ENCODE measurements at regions not wholly inside any gene's neighbourhood (a gene's known extent, or its start where the extent isn't known, plus 50 kb on each side); places are given as distances from the start of the nearest gene placed in this dataset.
A peak's percentile ranks its signal among the peaks of the same experiment; 100 is the strongest.

DNA sequence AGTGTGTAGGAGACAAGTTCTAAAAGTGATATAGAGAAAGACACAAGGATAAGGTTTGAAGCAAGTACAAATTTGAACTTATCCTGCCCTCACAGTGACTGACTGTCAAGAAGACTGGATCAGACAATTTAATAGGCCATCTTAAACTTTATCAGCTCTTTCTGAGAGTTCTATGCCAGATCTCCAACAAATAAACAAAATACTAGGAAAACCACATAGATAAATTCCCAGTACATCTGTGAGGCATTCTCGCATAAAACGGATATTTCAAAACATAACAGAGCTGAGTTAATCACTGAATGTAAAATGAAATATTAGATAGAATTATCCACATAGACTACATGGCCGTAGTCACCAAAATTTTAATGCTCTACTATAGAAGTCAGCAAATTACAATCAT, 120.9 kb upstream of the LUZP2 start:
- DNase-seq (ENCODE audit: low read depth in 2 of 2): no peak
- no peak for TF ChIP-seq CTCF (IDR thresholded peaks at IDR 0.05; ENCODE audit: low read depth, low read length)

DNA sequence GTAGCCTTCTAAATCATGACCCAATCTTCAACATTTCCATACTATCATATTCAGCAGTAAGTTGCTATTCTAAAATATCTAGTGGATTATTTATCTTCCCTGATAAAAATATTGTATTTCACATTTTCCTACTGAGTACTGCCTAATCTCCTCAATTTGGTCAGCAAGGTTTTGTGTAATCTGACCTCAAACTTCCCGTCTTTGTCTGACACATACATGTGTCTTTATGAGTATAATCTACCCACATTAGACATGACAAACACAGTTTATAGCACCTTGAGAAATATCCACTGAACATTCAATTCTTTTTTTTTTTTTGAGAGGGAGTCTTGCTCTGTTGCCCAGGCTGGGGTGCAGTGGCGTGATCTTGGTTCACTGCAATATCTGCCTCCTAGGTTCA, 113.7 kb upstream of the LUZP2 start:
- no peak for TF ChIP-seq CTCF (IDR thresholded peaks at IDR 0.05; ENCODE audit: low read depth, low read length)
- DNase-seq (ENCODE audit: low read depth in 2 of 2): no peak
- H3K4me3 ChIP-seq (replicated peaks in 1 of 2; ENCODE audit: low read depth in 2 of 2, low read length in 2 of 2): no peak overlapping the region

More for the DNA sequence above, 120.9 kb upstream of the LUZP2 start:
- no peak overlapping the region for H3K4me3 ChIP-seq (replicated peaks in 1 of 2; ENCODE audit: low read depth in 2 of 2, low read length in 2 of 2)

DNA sequence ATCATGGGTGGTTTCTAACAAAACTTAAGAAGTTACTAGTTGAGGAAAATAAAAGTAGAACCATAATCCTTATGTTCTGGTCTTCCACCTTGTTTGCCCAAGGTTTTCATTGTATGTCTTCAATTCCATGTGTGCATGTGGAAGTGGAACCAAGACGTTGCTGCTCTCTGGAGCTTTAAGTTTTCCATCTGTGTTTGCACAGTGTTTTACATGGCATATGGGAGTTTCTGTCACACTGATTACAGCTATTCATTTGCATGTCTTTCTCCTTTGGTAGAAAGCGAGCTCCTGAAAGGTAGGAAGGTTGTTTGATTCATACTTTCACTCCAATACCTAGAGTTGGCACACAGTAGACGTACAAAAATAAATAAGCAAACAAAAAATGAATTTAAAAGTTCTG, 112.6 kb upstream of the LUZP2 start:
- no peak for DNase-seq (ENCODE audit: low read depth in 2 of 2)
- H3K4me3 ChIP-seq (replicated peaks in 1 of 2; ENCODE audit: low read depth in 2 of 2, low read length in 2 of 2): no peak overlapping the region

DNA sequence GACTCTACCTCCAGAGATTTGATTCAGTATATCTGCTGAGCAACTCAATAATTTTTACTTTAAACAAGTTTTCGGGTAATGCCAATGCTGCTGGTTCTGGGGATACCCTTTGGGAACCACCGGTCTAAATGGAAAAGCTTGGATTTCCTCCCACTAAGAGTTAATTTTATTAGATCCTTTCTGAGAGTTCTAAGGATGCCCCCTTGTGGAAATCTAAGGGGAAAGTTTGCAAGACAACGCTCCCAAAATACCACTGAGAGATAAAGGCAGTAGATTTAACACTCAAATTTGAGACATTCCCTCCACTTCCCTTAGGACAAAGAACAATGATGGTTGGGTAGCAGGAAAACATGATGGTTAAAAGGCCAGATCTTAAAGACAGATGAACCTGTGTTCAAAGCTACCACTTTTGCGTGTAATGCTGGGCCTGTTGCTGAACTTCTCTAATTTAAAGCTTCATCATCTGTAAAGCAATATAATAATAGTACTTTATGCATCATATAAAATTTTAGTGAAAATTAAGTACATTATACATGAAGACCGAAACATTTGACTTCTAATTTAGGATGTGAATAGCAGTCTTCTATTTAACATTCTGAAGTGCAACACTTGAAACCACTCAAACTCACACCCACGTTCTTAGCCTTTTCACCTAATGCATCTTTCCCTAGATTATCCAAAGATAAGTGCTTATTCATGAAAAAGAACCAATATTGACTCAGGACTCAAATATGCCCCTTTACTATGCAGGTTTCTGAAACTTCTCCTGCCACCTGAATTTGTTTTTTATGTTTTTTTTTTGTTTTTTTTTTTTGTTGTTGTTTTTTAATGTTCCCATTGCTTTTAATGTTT, 110.1 kb upstream of the LUZP2 start:
- H3K4me3 ChIP-seq (replicated peaks in 1 of 2; ENCODE audit: low read depth in 2 of 2, low read length in 2 of 2): no peak overlapping the region
- peak; percentile 52 to 57 for DNase-seq (ENCODE audit: low read depth in 2 of 2)
- TF ChIP-seq CTCF (IDR thresholded peaks at IDR 0.05; ENCODE audit: low read depth, low read length): peak; percentile 49

More for the DNA sequence above, 112.6 kb upstream of the LUZP2 start:
- TF ChIP-seq CTCF (IDR thresholded peaks at IDR 0.05; ENCODE audit: low read depth, low read length): no peak

GRCh38 chr11:24389575-24389974, 107.3 kb upstream of the LUZP2 start:
- no peak for DNase-seq (ENCODE audit: low read depth in 2 of 2)
- no peak for TF ChIP-seq CTCF (IDR thresholded peaks at IDR 0.05; ENCODE audit: low read depth, low read length)
- H3K4me3 ChIP-seq (replicated peaks in 1 of 2; ENCODE audit: low read depth in 2 of 2, low read length in 2 of 2): no peak overlapping the region

GRCh38 chr11:24390016-24390415, 106.8 kb upstream of the LUZP2 start:
- no peak for DNase-seq (ENCODE audit: low read depth in 2 of 2)
- TF ChIP-seq CTCF (IDR thresholded peaks at IDR 0.05; ENCODE audit: low read depth, low read length): no peak
- H3K4me3 ChIP-seq (replicated peaks in 1 of 2; ENCODE audit: low read depth in 2 of 2, low read length in 2 of 2): no peak overlapping the region

All from cardiac fibroblast (primary cell).